AG04450 (cell line): ENCODE measurements at regions not wholly inside any gene's neighbourhood (a gene's known extent, or its start where the extent isn't known, plus 50 kb on each side); places are given as distances from the start of the nearest gene placed in this dataset.

Experiments
- CTCF ChIA-PET: fragments of 300-600, 350-600 bp; formaldehyde crosslinking; extraction: SDS; loops from one replicate; lab custom pipeline; 2022; ENCODE audit warnings: antibody characterized with exemption, inconsistent platforms; lab: Charles Lee
- POLR2A ChIA-PET: fragments of 350-600 bp; formaldehyde crosslinking; extraction: SDS; loops from one replicate; lab custom pipeline; 2021; ENCODE audit warnings: antibody characterized with exemption, inconsistent platforms; lab: Yijun Ruan, JAX
- DNase-seq: peaks from one replicate; pipeline ENCODE4 v3.0.0-alpha.2; 2011; ENCODE audit warnings: low read depth, low spot score
- H3K27ac ChIP-seq: one replicate; pipeline ENCODE4 v1.5.1; 2012; ENCODE audit warnings: low read depth, low read length, control low read depth
- H3K27me3 ChIP-seq: one replicate; pipeline ENCODE4 v1.6.0; 2012; ENCODE audit warnings: low read length; ENCODE audit not compliant: control insufficient read depth, insufficient read depth
- H3K4me3 ChIP-seq: 2 replicates; pipeline ENCODE4 v1.5.1; 2011; ENCODE audit warnings: mild to moderate bottlenecking, low read depth, low read length, control low read depth
- H3K9me3 ChIP-seq: 2 replicates; pipeline ENCODE4 v1.5.1; 2012; ENCODE audit warnings: low read length; ENCODE audit not compliant: control insufficient read depth, insufficient read depth
- TF ChIP-seq, protein P1 (sequence below): IDR thresholded peaks from 2 replicates; pipeline ENCODE4 v1.5.1; 2011; ENCODE audit warnings: low read depth, low read length, control low read depth, inconsistent platforms

DNA sequence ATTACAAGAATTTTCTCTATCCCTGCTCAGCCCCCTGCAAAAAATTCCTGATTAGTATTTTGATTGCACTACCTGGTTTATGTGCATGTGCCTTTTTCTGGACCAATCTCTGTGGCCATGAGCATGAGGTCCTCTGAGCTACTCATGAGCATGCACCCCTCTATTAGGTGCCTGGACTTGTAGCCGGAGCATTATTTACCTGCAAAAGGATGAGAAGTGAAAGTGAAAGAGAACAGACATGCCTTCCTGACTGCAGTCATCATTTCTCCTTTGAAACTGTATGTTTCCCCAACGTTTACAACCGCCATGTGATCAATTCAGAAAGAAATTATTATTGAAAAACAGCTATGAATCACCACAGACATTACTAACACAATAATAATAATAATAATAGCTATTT is 1008.8 kb downstream of the ROBO2 start:
- no peak for DNase-seq
- Histone ChIP-seq H3K27me3 (no peaks in the 10 kb centered on the region), H3K27ac (no peak overlapping the region), H3K9me3 (no peaks in the 10 kb centered on the region), H3K4me3 (no peak overlapping the region)
- ChIA-PET CTCF (no interaction called here), POLR2A (no interaction called here)
- TF ChIP-seq, protein P1, sequence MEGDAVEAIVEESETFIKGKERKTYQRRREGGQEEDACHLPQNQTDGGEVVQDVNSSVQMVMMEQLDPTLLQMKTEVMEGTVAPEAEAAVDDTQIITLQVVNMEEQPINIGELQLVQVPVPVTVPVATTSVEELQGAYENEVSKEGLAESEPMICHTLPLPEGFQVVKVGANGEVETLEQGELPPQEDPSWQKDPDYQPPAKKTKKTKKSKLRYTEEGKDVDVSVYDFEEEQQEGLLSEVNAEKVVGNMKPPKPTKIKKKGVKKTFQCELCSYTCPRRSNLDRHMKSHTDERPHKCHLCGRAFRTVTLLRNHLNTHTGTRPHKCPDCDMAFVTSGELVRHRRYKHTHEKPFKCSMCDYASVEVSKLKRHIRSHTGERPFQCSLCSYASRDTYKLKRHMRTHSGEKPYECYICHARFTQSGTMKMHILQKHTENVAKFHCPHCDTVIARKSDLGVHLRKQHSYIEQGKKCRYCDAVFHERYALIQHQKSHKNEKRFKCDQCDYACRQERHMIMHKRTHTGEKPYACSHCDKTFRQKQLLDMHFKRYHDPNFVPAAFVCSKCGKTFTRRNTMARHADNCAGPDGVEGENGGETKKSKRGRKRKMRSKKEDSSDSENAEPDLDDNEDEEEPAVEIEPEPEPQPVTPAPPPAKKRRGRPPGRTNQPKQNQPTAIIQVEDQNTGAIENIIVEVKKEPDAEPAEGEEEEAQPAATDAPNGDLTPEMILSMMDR = no peak

DNA sequence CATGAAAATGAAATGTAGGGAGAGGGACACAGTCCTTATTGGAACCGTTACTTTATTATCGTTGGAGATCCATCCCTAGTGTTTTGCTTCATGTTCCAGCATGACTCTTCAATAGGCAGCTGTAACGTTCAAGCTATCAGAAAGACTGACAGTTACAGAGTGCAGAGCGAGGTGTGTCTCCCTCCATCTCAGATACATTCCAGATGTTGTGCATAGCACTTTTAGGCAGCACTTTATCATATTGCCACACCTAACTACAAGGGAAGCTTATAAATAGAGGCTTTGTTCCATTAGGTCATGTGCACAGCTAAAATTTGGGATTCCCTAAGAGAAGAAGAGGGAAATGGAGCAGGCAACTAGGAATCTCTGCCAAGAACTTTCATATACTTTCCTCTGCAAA is 1009.6 kb downstream of the ROBO2 start:
- no peak for DNase-seq
- H3K27ac ChIP-seq = no peak overlapping the region
- H3K9me3 ChIP-seq = no peaks in the 10 kb centered on the region
- no peak overlapping the region for H3K4me3 ChIP-seq
- ChIA-PET POLR2A (no interaction called here), CTCF (no interaction called here)
- TF ChIP-seq, protein P1 = no peak
- H3K27me3 ChIP-seq = no peaks in the 10 kb centered on the region

DNA sequence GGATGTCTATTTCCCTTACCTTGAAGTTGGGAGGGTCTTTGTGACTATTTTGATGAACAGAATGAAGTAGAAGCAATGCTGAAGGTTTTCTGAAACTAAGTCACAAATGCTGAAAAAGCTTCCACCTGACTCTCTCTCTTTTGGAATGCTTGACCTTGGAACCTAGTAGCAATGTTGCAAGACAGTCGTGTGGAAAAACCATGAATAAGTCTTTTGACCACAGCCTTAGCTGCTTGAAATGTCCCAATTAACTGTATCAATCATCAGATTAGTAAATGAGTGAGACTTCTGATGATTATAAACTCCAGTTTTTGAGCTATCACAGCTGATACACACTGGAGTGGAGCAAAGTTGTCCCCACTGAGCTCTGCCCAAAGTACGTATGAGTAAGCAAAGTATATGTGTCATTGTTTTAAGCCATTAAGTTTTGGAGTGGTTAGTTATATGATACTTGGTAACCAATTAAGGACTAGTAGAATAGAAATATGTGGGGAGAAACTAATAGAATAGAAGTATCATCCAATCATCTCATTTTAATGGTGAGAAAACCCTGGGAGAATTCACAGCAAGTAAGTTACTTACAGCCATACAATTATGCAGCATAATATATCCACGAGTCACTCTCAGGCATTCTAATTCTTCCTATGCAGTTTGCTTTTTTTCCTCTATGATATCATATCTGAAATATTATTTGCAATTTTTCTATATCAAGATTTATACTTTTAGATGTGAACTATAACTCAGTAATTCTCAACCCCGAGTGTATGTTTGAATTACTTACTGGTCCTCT is 1010.6 kb downstream of the ROBO2 start:
- CTCF ChIA-PET = no interaction called here
- H3K27me3 ChIP-seq = no peaks in the 10 kb centered on the region
- H3K4me3 ChIP-seq = no peak overlapping the region
- H3K27ac ChIP-seq = no peak overlapping the region
- POLR2A ChIA-PET = no interaction called here
- TF ChIP-seq, protein P1 = no peak
- no peak for DNase-seq
- H3K9me3 ChIP-seq = no peaks in the 10 kb centered on the region

DNA sequence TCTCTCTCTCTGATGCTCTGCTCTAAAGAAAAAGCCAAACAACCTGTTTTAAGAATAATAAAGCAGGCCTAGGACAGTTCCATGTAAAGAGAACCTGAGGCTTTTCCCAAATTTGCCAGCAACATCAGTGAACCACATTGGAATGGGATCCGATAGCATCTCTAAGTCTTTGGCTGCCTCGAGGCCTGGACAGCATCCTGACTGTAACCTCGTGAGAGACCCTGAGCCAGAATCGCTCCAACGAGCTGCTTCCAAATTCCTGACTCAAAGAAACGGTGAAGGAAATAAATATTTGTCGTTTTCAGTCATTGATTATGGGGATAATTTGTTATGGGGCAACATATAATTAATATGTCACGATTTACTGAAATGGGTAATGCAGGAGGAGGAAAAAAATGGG is 1012.8 kb downstream of the ROBO2 start:
- Histone ChIP-seq H3K27me3 (no peaks in the 10 kb centered on the region), H3K4me3 (no peak overlapping the region), H3K9me3 (no peaks in the 10 kb centered on the region), H3K27ac (no peak overlapping the region)
- DNase-seq = no peak
- TF ChIP-seq, protein P1 = no peak
- CTCF ChIA-PET = no interaction called here
- POLR2A ChIA-PET = no interaction called here

DNA sequence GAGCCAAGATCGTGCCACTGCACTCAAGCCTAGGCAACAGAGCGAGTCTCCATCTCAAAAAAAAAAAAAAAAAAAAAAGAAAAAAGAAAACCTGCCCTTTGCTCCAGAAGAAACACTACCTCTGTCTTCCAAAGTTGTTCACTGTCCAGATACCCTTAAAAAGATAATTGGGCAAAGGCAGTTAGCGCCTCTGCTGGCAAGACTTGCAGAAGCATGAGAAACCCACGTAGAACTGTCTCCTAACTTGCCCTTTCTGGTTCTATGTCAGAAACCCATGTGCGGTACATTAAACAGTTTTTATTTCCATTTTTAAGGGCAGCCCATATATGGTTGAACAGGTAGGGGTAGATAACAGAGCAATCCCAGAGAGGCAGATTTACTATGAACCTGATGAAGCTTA is 1026.4 kb downstream of the ROBO2 start:
- TF ChIP-seq, protein P1 = no peak
- no peaks in the 10 kb centered on the region for H3K9me3 ChIP-seq
- H3K4me3 ChIP-seq = no peak overlapping the region
- no peak overlapping the region for H3K27ac ChIP-seq
- DNase-seq = no peak
- ChIA-PET CTCF (no interaction called here), POLR2A (no interaction called here)
- no peaks in the 10 kb centered on the region for H3K27me3 ChIP-seq
